Hepatocyte (in vitro differentiated cells): ENCODE measurements at regions not wholly inside any gene's neighbourhood (a gene's known extent, or its start where the extent isn't known, plus 50 kb on each side); places are given as distances from the start of the nearest gene placed in this dataset.
"Not testable (repeated sequence)": the region's sequence is repeated elsewhere in the genome, so short reads cannot be mapped to it uniquely, and the experiment has no call there.

Experiments used
- CTCF ChIP-seq: fragments of 200-600 bp; sonication (generic); IDR thresholded peaks from 2 replicates; pipeline ENCODE4 v1.5.1; 2016; ENCODE audit warnings: antibody characterized with exemption, mild to moderate bottlenecking; ENCODE audit not compliant: poor library complexity
- EZH2 ChIP-seq: fragments of 200-600 bp; sonication (generic); IDR thresholded peaks from 2 replicates; pipeline ENCODE4 v1.6.1; 2016; ENCODE audit warnings: antibody characterized with exemption, mild to moderate bottlenecking, borderline replicate concordance

- not testable (repeated sequence) for TF ChIP-seq EZH2, CTCF
These were observed 617.8 kb upstream of the TPTE start for GRCh38 chr21:9903579-9903978.
